ENCODE measurements at regions not wholly inside any gene's neighbourhood (a gene's known extent, or its start where the extent isn't known, plus 50 kb on each side); places are given as distances from the start of the nearest gene placed in this dataset.
"Not testable (repeated sequence)": the region's sequence is repeated elsewhere in the genome, so short reads cannot be mapped to it uniquely, and the experiment has no call there.

GRCh38 chr4:128688033-128688721 is 121.3 kb upstream of the JADE1 start:
- no peak for DNase-seq

- DNase-seq, result no peak
These were observed 122.7 kb upstream of the JADE1 start for GRCh38 chr4:128686810-128687209.

DNA sequence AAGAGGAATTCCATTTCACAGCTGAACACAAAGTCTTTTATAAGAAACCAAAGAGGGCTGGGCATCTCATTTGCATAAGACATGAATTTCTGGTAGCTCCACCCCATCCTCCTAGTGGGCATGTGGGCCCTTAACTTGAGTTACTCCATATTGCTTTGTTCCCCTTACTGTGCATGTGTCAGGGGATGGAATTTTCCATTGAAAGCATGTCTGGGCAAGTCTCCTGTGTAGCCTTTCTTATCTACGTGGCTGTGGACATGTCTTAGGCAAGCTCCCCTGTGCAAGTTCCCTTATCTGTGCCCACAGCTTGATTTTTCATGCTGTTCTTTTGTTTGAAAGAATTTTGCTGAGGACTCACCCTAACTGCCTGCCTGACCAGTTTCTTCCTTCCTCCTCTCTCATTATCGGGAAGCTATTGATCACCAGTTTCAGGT is 123.5 kb upstream of the JADE1 start:
- DNase-seq, result peak; percentile 95

DNA sequence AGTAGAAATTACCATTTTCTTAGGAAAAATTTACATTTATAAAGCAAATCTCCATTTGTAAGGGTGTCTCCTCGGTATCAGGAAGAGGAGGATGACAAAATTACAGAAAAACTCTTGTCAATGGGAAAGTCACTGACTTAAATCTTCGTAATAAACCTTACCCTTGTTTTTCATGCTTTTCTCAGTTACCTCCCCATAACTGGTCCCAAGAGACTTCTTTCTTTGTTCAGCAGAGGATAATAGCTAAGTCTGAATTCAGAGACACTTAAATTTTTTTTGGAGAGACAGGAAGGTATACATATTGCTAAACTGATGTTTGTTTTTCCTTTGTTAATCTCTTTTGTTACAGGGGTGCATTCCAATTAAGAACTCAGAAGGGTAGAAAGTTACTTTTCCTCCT is 125.5 kb upstream of the JADE1 start:
- DNase-seq, result no peak

GRCh38 chr4:128682942-128683666 is 126.4 kb upstream of the JADE1 start:
- DNase-seq, result no peak

DNA sequence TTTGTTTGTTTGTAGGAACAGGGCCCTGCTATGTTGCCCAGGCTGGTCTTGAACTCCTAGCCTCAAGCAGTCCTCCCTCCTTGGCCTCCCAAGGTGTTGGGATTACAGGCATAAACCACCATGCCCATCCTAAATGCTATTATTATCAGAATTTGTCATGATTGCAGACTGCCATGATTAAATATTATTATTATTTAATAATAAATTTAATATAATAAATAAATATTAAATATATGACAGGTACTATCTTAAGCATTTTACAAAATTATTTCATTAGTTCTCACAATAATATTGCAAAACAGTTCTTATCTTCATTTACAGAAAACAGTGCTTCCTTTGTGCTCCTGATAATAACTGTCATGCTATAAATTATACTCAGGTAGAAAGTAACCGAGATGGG is 133.4 kb upstream of the JADE1 start:
- no peak for DNase-seq

DNA sequence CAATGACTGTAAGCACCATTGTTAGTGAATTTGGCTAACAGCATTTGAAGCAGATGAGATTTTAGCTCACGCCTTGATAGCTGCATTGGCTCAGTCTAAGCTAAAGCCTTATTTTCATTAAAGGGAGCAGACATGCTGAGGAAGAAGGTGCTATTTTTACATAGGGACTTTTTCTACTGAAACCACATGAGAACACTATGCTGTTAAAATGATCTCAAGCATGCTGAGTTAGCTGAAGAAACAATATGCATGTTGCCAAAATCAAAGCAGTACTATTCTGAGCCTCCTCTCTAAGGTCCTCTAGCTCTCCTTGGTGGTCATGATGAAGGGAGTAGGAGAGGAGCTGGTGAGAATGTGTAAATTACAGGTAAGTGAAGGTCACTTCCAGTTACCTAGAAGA is 134.4 kb upstream of the JADE1 start:
- DNase-seq, result no peak

GRCh38 chr4:128673159-128673558 is 136.3 kb upstream of the JADE1 start:
- not testable (repeated sequence) for DNase-seq

DNA sequence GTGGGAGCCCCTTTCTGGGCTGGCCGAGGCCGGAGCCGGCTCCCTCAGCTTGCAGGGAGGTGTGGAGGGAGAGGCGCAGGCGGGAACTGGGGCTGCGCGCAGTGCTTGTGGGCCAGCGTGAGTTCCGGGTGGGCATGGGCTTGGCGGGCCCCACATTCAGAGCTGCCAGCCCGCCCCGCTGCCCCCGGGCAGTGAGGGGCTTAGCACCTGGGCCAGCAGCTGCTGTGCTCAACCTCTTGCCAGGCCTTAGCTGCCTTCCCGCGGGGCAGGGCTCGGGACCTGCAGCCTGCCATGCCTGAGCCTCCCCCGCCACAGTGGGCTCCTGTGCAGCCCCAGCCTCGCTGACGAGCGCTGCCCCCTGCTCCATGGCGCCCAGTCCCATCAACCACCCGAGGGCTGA is 136.9 kb upstream of the JADE1 start:
- not testable (repeated sequence) for DNase-seq

- no peak for DNase-seq
These were observed 139.0 kb upstream of the JADE1 start for GRCh38 chr4:128670513-128670912.

GRCh38 chr4:128668566-128668965 is 140.9 kb upstream of the JADE1 start:
- no peak for DNase-seq

DNA sequence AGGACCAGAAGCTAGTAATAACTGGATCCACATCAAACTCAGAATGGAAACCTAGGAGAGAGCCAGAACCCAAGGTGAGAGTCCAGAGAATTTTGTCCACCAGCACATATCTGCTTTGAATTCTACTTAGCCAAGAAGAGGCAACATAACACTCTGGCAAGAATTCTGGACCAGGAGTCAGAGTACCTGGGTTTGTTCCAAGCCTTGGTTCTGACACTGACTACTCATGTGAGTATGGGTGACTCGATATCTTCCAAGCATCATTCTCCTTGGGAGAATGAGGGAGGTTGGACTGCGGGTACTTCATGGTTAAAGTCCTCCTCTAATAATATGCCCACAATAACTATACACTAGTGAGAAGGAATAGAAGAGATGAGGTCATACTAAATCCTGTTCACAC is 144.0 kb upstream of the JADE1 start:
- DNase-seq, result no peak

DNA sequence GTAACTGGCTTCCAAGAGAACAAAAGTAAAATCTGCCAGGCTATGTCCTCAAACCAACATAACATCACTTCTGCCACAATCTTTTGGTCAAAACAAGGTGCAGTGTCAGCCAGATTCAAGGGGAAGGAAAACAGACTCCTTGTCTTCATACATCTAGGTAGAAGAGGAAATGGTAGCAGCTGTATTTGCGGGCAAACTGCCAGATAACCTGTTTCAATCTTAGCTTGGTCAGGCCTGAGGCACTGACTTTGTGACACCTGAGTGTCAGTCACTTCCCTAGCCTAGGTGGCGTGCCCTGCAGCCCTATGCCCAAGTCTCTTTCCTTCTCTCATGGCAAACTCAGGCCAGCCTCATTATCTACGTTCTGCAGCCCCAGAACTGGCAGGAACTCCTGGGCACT is 146.2 kb upstream of the JADE1 start:
- DNase-seq, result no peak

- no peak for DNase-seq
These were observed 148.0 kb upstream of the JADE1 start for GRCh38 chr4:128661479-128661878.

- no peak for DNase-seq
These were observed 148.9 kb upstream of the JADE1 start for GRCh38 chr4:128660361-128661215.

GRCh38 chr4:128658214-128658631 is 151.3 kb upstream of the JADE1 start:
- no peak for DNase-seq

- DNase-seq, result no peak
These were observed 151.9 kb upstream of the JADE1 start for GRCh38 chr4:128657638-128658037.

- no peak for DNase-seq
These were observed 155.0 kb upstream of the JADE1 start for GRCh38 chr4:128654465-128654864.

DNA sequence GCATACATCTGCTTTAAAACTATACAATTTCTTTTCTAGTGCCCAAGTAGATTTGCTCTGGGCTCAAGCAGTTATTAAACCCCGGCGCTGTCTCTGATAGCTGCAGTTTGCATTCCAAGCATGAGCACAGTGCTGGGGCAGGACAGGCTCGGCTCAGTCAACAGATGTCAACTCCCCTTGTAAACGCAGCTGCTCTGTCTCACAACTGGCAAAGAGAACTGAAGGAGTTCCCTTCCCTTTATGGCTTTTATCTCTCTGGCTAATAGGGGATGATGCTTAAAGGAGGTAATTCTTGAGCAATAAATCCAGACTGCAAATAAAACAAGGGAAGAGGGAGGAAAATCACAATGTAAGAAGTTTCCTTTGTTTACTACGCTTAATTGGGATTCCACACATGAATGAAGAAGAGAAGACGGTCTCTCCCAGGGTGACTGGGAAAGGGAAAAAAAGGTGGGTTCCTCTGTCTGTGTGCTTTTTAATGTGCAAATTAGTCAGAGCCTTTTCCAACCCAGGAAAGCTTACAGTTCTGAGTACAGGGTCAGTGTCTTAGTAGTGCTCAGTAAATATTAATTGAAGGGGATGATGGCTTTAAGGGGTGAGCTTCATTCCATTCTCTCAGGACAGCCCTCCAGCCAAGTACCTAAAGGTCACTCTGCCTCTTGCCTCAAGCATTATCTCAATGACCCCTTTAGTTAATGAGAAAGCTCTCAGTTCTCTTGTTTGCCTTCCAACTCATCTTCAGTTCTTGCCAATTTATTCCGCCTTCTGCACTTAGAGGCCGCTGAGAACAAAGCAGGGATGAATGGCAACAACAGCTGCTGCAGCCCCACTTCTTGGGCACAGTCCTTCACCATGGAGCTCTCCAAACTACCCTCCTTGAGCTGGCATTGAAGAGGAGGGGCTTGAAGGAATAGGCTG is 155.7 kb upstream of the JADE1 start:
- DNase-seq, result no peak

DNA sequence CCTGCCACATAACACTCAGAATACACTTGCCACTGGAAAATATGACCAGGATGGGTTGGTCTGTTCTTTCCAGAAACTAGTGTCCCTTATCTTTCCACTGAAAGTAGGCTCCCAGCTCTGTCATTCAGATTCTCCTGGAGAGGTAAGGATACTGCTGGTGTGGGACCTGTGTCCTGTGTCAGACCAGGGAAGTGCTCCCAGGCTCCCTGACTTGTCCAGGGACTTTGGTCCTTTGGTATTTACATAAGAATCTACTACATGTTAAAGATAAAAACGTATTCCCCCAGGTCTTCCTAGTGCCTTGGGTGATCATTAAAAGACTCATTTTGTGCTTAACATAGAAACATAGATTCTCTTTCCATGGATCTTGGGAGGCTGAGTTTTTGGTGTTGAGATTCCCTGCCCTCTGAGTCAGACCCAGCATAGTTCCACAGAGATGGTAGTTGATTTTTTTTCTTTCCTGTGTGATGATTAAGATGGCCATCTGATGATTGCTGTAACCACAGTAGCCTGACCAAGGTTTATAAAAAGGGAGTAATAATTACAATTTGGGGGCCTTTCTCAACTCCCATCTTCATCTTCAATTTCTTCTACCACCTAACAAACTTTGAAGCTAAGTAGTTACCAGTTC is 159.8 kb upstream of the JADE1 start:
- DNase-seq, result peak; percentile 14

DNA sequence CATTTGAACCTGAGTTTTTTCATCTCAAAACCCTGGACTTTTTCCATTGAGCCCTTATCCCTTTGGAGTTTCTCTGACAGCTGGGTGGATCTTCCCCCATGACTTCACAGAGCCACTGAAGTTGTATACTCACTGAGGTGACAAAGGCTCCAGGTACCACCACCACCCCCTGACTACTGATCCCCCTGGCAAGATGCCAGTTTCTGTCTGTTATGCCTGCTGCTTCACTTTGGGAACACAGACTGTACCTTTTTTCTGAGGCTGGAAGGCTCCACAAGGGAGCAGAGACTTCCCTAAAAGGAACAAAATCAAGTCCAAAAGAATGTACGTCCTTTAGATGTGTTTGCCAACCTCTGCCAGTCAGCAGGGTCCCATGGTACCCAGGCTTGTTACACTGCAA is 160.3 kb upstream of the JADE1 start:
- DNase-seq, result no peak

- no peak for DNase-seq
These were observed 161.5 kb upstream of the JADE1 start for GRCh38 chr4:128648021-128648420.

Measured in hematopoietic multipotent progenitor cell treated with erythropoietin and hydrocortisone succinate and interleukin-3 and kit ligand, for 8 days (in vitro differentiated cells).